Endometrium (tissue), 2 donors: ENCODE measurements at regions not wholly inside any gene's neighbourhood (a gene's known extent, or its start where the extent isn't known, plus 50 kb on each side); places are given as distances from the start of the nearest gene placed in this dataset.
"Not testable (repeated sequence)": the region's sequence is repeated elsewhere in the genome, so short reads cannot be mapped to it uniquely, and the experiment has no call there.

Experiments
- FAIRE-seq: peaks from 2 replicates; lab custom pipeline; 2012; peaks lifted over from hg19 to GRCh38; lab: Jason Lieb, UNC
- donor health status: control.
- donor health status: control.

DNA sequence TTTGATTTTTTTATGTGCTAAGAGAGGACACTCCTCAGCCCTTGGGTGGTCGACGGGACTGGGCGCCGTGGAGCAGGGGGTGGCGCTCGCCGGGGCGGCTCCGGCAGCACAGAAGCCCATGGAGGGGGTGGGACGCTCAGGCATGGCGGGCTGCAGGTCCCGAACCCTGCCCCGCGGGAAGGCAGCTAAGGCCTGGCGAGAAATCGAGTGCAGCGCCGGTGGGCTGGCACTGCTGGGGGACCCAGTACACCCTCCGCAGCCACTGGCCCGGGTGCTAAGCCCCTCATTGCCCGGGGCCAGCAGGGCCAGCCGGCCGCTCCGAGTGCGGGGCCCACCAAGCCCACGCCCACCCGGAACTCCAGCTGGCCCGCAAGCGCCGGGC lies 669.7 kb upstream of the CTNND2 start:
- not testable (repeated sequence) for FAIRE-seq

- FAIRE-seq, result no peak
These were observed 666.4 kb upstream of the CTNND2 start for GRCh38 chr5:12570688-12571087.

DNA sequence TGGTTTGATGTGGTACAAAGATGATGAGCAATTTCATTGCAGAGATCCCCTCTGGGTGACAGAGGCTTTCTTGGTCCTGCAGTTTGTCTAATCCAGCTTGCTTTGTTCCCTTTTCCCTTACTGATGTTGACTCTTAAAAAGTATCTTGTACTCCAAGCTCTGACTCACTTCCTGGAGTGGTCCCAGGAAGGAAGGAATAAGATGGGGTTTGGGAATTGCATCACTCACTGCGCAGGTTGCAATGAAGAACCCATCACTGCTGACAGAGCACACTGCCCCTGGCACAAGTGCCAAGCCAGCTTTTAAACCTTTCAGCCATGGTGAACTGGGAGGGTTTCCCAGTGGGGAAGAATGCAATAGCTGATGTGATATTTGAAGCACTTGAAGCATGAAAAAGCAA lies 662.2 kb upstream of the CTNND2 start:
- FAIRE-seq, result no peak

- FAIRE-seq, result no peak
These were observed 652.8 kb upstream of the CTNND2 start for GRCh38 chr5:12557012-12557411.

GRCh38 chr5:12526113-12526512 lies 621.9 kb upstream of the CTNND2 start:
- no peak for FAIRE-seq

DNA sequence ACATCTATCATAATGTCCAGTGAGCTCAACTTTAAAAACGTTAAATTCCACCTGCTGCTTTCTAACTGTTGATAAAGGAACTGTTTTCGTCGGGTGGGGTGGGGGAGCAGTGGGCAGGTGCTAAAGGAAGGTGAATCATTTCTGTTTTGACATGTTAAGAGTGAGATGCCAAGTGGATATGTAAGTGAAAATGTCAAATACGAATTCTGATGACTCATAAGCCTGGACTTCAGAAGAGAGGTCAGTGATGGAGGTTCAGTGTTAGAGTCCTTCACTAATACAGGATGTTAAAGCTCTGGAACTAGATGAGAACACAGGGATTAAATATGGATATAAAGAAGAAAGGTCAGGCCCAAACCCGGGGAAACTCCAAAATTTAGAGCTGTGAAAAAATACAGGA lies 617.9 kb upstream of the CTNND2 start:
- FAIRE-seq, result no peak

DNA sequence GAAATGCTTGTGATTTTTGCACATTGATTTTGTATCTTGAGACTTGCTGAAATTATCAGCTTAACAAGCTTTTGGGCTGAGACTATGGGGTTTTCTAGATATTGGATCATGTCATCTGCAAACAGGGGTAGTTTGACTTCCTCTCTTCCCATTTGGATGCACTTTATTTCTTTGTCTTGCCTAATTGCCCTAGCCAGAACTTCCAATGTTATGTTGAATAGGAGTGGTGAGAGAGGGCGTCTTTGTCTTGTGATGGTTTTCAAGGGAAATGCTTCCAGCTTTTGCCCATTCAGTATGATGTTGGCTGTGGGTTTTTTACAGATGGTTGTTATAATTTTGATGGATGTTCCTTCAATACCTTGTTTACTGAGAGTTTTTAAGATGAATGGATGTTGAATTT lies 600.7 kb upstream of the CTNND2 start:
- not testable (repeated sequence) for FAIRE-seq

DNA sequence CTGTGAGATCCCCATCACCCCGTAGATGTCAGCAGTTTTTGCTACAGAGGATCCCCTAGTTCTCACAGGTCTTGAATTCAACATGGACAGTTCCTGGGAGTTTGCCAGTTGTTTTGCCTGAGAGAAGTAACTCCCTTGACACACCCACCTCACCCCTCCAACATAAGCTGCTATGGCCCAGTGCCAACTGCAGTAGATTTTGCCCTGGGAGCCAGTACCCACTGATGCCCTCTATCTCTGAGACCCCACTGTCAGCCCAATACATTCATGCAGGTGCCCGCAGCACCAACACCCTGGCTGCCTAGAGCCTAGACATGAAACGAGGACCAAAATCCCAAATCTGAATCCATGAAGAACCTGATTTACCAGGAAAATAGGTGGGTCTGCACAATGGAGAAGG lies 583.9 kb upstream of the CTNND2 start:
- FAIRE-seq, result no peak

DNA sequence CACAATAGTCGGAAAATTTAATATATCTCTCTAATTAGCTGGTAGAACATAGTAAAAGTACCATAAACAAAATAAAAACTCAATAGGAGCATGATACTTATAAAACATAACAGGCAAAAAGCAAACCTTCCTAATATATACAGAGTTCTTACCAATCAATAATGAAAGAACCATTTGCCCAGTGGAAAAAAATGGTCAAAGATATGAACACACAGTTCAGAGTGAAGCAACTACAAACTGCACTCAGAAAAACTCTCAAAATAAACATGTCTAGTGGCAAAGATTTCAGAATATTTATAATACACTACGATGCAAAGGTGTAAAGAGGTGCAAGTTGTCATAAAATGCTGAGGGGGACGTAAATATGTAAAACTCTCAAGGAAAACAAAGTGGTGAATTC lies 576.2 kb upstream of the CTNND2 start:
- no peak for FAIRE-seq

DNA sequence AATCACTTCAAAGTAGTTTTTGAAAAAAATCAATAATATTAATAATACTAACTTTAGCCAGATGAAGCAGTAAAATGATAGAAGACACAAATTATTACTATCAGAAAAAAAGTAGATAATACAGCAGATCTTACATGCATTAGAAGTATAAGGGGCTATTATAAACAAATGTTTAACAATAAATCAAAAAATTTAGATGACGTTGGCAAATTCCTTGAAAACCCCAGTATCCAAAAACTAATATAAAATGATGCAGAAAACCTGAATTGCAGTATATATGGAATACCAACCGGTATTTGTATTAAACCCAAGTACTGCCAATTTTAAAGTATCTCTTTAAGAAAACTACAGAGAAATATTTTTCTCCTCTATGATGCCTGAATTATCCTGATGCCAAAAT lies 573.3 kb upstream of the CTNND2 start:
- FAIRE-seq, result no peak

DNA sequence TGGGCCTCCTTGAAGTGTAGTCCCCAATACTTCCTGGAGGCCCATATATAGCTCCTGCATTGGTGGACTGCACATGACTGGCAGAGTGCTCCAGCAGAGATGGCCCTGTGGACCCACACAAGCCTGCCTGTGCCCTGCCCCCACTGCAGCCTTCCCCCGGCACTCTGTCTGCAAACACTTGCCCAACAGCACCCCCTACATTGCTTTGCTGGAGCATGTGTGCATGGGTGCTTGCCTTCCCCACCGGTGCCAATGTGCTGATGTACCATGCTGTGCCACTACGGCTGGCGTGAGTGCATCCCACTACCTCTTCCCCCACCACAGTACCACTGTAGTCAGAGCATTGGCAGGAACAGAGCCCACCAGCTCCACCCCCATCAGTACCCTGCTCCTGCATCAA lies 563.6 kb upstream of the CTNND2 start:
- FAIRE-seq, result no peak

DNA sequence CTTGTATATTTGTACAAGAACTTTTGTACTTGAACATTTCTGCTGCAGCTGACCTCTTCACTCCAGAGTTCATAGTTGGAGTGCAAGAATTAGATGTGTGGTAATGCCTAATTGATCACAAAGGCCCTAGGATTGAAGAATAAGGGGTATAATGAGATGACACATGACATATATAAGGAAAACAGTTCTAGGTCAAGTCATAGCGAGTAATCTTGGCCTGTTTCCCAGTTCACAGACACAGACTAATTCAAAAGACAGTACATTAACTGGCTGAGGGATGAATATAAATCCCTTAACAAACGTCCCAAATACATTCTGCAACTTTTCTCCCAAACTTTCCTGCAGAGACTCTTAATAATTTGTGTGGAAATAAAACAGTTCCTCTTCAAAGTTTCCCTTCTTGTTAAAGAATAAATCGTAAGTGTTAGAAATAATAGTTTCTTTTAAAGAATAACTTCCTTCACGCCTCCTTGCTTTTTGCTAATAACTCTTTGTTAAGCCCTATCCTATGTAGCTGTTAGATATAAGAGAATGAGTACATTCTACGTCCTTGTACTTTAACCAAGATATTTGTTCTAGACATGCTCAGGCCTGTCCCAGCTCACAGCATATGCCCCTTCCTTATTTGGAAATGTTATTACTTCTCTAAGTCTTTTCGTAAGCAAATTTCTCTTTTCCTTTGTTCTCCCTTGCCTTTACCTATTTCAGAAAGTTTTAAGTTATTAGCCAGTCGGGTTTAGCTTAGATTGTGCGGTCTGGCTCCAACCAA lies 556.4 kb upstream of the CTNND2 start:
- FAIRE-seq, result no peak

DNA sequence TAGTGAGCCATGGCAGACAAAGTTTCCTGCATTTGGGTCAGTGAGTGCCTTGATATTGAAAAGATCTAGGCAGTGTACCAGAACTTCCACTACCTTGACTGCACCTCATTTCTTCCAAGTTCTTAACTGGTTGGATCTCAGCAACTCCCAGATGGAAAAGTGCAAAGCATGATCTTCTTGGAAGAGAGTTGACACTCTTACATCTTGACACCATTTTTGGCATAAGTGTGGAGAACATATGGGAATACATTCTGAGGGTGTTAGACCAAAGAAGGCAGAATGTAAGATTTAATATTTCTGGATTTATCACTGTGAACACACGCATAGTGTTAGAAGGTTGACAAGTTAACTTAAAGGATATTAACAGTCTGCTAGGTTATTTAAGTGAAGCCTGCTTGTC lies 555.1 kb upstream of the CTNND2 start:
- FAIRE-seq, result no peak

- FAIRE-seq, result no peak
These were observed 514.8 kb upstream of the CTNND2 start for GRCh38 chr5:12419075-12419474.

GRCh38 chr5:12413585-12413984 lies 509.3 kb upstream of the CTNND2 start:
- FAIRE-seq, result no peak

DNA sequence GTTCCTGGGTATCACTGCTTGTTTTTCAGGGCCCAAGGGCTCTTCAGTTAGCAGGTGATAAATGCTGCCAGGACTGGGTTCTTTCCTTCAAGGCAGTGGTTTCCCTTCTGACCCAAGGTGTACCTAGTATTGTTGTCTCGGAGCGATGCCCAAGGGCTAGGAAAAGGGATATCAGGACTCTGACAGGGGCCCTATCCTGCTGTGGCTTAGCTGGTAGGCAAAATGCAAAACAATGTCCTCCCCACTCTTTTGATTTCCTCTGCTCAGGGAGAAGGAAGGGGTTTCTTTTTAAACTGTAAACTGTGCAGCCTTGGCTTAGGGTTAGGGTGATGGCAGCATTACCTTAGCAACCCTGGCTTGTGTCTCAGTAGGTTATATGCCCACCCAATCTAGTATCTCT lies 508.8 kb upstream of the CTNND2 start:
- FAIRE-seq, result no peak

DNA sequence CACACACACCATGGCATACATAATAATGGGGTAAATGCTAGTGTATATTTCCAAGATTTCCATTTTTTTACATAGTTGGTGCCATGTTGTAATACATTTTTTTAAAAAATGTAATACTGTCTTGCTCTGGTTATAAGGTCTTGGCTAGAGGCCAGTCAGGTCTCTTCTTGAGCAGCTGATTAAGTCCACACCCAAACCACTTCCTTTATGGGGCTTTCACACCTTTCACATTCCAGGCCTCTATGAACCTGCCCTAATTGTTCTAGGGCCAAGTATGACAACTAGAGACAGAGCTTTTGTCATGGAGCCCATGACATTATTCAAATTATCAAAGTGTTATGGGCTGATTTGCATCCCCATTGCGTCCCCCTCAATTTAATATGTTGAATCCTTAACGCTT lies 495.6 kb upstream of the CTNND2 start:
- no peak for FAIRE-seq

DNA sequence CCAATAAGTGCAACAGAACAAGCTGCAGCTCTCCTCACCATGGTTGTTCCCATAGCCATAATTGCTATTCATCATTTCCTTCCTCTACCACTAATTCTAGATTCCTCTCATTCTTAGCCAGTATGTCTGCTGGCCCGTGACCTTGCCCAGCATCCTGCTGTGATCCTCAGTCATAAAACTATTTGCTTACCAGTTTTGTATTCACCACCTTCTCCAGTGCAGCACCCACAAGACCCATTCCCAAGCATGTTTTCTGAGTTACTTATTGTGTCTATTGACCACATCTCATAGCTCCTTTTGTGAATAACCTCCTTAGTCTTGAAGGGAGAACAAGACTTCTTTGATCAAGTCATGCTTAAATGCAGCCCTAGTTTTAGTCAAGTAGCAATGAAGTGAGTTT lies 488.0 kb upstream of the CTNND2 start:
- no peak for FAIRE-seq

DNA sequence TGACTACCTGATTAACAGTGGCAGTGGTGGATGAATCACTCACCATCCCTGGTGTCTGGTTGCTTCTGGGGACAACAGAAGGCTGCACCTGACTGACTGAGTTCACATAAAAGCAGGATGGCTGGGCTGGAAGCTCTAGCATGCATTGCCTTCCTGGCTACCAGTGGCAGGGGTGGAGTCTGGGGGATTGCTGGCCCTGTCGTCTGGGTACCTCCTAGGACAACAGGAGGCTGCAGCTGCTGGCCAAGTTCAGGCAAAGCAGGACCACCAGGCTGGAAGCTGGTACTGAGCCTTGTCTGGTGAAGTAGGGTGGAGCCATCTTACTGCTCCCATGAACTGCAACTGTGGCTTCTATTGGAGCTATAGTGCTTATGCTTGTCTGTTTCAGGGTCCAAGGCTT lies 480.8 kb upstream of the CTNND2 start:
- FAIRE-seq, result no peak

DNA sequence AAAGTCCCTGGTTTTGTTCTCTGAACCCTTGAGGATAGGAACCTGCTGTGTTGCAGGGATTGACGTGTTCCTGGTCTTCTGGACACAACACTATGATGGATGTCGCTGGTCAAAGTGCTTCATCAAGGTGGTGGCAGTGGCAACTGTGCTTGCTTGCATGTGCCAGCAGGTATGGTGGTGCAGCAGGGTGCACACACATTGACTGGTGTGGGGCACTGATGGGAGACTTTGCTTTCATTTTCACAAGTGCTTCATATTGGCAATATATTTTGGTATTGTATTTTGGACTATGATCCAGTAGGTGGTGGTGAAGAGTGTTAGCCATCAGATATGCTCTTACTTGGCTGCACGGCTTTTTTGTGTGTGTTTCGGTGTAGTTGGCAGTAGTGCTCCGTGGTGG lies 479.8 kb upstream of the CTNND2 start:
- FAIRE-seq, result no peak

- no peak for FAIRE-seq
These were observed 463.7 kb upstream of the CTNND2 start for GRCh38 chr5:12367973-12368372.

- FAIRE-seq, result no peak
These were observed 456.0 kb upstream of the CTNND2 start for GRCh38 chr5:12360218-12360617.

DNA sequence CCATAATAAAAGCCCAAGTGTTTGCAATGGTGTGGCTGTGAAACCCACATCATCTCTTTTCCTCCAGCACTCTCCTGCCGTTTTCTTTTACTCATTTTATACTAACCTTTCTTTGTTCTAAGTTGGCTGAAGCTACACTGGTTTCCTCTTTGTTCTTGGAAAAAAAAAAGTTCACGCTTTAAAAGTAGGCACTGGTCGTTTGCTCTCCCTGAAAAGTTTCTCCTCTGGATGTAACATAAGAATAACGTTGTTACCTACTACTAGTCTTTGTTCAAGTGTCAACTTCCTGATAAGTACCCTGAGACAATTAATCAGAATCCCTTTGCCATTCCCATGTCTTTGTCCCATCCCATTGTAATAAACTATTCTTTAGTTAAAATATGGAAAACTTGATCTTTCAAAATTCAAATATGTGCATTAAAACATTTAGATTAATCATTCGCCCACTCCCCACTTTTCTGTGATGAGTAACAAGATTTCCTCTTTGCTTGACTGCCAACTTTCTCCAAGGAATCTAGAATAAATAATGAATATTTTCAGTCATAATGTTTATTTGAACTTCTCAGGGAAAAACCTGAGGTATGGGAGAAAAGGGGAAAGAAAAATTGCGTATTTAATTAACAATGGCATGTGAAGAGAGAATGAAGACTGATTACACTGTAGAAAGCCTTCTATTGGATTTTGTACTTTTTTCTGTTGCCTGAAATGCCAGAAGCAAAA lies 454.3 kb upstream of the CTNND2 start:
- FAIRE-seq, result no peak

DNA sequence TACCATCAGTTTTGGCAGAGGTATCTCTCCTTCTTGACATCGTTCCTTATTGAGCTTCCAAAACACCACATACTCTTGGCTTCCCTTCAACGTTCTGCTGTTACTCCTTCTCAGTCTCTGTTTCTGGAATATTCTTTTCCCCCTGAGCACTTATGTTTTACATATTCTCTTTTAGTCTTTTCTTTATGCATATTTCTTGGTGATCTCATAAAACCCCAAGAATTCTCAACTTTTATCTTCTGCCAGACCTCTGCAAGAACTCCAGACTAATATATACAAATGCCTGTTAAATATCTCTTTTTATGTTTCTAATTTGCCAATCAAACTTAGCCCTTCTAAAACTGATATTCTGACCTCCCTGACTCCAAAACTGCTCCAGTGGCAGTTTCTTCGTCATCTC lies 453.4 kb upstream of the CTNND2 start:
- FAIRE-seq, result no peak
